HK-2 (cell line): ENCODE measurements at regions not wholly inside any gene's neighbourhood (a gene's known extent, or its start where the extent isn't known, plus 50 kb on each side); places are given as distances from the start of the nearest gene placed in this dataset.
"Not testable (repeated sequence)": the region's sequence is repeated elsewhere in the genome, so short reads cannot be mapped to it uniquely, and the experiment has no call there.

Experiments
- DNase-seq: peaks from one replicate; pipeline ENCODE4 v3.0.0-alpha.2; 2018; ENCODE audit not compliant: unreplicated experiment

GRCh38 chr7:27412164-27412563 lies 169.6 kb downstream of the EVX1 start:
- no peak for DNase-seq

DNA sequence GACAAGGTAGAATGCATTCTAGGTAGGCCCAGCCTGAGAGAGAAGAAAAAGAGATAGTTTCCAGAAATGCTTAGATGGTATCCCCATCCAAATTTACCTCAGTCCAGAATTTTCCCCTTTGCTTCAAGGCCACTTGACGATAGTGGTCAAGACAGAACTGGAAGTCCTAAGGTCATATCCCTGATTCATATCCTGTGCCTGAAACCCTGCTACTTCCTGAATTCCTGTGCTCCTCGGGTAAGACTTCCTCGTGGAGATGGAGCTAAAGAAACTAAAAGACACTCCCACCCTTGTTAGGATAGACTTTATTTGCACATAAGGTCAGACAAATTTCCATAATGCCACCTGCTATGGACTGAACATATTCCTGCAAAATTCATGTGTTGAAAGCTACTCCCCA lies 175.9 kb downstream of the EVX1 start:
- DNase-seq = no peak

DNA sequence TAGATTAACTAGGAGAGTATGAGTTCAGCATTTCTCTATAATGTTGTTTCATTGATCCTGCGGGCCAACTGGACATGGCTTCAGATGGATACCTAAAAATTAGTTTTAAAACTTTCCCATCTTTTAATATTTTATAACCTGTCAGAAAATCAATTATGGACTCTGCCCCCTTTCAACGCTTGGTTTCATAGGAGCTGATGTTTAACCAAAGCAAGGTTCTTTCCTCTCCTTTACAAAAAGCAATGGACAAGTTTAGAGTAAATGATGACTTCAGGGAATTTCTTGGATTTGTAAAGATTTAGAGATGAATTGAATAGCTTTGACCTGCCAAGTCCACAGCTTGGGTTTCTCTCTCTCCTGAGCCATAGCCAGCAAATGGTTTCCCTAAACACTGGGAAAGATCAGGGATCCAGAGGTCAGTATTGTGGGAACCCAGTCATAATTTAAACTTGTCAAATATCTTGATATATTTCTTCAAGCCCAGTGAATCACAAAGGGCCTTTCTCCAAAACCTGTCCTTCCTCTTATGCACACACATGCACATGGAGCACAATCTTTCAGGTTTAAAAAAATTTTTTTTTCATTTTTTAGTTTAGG lies 177.1 kb downstream of the EVX1 start:
- no peak for DNase-seq

GRCh38 chr7:27420702-27421101 lies 178.1 kb downstream of the EVX1 start:
- no peak for DNase-seq

DNA sequence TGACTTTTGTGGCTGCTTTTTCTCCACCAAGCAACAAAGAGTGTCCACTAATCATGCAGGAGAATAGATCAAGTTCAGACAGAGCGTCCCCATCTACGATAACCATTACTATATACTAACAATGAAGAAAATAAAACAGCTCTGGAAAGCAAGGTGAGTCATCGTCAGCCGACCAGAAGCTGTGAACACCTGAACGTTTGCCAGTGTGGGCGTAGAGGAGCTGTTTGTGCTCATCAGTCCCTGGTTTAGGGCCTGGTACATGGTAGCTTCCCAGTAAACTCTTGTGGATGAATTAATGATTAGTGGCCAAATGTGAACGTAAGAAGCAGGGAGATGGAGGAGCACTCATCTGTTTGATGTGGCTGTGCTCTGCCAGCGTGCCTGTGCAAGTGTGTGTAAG lies 180.7 kb downstream of the EVX1 start:
- DNase-seq = no peak

- DNase-seq = no peak
Measured at GRCh38 chr7:27423821-27424220, 181.2 kb downstream of the EVX1 start.

DNA sequence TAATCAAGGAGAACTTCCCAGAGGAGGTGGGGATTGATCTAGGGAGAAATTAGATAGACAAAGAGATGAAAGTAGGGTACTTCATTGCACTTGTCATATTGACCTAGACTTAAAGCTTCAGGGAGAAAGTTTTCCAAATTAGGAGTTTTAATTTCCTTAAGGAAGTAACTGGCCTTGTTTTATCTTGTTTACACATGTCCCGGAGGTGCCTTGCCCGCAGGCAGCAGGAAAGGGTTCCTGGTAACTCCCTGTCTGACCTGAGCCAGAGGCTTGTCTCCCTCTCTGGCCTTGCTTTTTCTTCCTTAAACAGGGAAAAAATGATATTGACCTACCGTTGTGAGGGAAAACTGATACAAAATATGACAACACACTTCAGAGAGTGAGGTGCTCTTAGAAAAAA lies 181.6 kb downstream of the EVX1 start:
- no peak for DNase-seq

- no peak for DNase-seq
Measured at GRCh38 chr7:27424749-27425148, 182.1 kb downstream of the EVX1 start.

DNA sequence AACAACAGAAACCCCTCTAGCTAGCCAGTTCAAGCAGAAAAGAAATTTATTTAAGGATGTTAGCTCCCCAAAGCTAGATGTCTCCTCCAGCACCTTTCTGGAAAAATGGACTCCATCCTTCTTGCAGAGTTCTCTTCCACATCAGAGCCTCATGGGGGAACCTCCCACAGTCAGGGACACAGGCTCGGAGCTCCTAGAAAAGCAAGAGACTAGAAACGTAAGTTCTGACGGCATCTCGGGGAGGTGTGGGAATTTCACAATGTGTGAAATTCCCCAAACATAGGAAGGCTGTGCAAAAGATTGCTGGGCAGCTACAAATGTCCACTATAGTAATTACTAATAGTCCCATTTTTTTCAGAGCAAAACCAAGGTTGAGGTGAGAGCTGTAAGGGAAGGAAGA lies 184.8 kb downstream of the EVX1 start:
- DNase-seq = no peak

DNA sequence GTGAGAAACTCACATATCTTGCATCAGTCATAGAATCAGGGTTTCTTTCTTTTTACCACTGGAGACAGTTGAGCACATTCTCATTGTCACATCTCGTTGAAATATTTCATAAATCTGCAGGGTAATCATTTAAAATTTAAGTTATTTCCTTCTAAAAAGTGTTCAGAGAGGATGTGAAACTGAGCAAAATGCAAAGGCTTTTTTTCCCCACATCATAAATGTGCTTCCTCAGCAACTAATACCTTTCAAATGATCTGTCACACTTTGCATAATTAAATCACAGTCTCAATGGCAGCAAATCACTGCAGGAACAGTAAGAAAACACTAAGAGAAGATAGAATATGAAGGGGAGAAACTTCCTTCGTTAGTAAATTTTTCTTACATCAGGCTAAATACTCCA lies 187.5 kb downstream of the EVX1 start:
- DNase-seq = no peak

DNA sequence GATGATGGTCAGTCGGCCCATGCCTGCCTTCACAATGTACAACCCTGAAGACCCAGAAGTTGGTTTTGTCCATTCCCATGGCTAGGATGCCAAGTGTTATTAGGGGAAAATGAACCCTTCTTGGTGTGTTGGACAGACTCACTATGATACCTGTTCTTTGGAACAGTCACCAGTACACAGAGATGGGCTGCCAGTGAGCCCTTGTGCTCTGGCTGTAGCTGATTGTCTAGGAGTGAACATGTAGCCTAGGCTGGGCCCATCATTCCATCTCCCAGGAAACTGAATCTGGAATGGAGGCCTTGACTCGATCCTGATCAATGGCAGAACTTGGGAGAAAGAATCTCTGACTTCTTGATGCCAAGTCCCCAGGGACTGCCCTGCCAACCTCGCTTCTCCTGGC lies 188.9 kb downstream of the EVX1 start:
- no peak for DNase-seq

- DNase-seq = no peak
Measured at GRCh38 chr7:27433581-27433980, 191.0 kb downstream of the EVX1 start.

- DNase-seq = no peak
Measured at GRCh38 chr7:27434756-27435400, 192.3 kb downstream of the EVX1 start.

DNA sequence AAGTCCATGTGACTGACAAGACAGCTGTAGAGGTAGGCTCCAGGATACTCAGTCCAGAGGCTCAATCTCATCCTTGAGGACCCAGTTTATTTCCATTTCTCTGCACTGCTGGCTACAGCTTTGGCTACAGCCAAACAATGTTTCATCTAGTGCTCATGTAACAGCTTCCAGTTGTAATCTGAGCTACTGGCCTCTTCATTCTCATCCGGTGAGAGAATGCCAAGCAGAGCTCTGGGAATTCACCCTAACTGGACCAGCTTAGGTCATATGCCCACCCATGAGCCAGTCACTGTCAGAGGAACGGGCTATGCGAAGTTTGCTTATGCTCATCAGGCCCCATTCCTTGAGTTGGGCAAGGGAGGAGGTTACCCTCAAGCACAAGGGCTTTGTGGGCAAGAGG lies 192.9 kb downstream of the EVX1 start:
- no peak for DNase-seq

- DNase-seq = no peak
Measured at GRCh38 chr7:27438881-27439589, 196.4 kb downstream of the EVX1 start.

GRCh38 chr7:27442455-27442854 lies 199.9 kb downstream of the EVX1 start:
- no peak for DNase-seq

DNA sequence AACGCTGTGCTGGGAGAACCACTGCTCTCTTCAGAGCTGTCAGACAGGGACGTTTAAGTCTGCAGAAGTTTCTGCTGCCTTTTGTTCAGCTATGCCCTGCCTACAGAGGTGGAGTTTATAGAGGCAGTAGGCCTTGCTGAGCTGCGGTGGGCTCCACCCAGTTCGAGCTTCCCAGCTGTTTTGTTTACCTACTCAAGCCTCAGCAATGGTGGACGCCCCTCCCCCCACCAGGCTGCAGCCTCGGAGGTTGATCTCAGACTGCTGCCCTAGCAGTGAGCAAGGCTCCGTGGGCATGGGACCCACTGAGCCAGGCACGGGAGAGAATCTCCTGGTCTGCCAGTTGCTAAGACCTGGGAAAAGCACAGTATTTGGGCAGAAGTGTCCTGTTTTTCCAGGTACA lies 206.4 kb downstream of the EVX1 start:
- not testable (repeated sequence) for DNase-seq

GRCh38 chr7:27453702-27454405 lies 208.8 kb downstream of the HIBADH start:
- no peak for DNase-seq

GRCh38 chr7:27457120-27457519 lies 205.6 kb downstream of the HIBADH start:
- not testable (repeated sequence) for DNase-seq

GRCh38 chr7:27457603-27458565 lies 204.8 kb downstream of the HIBADH start:
- DNase-seq = not testable (repeated sequence)

- no peak for DNase-seq
Measured at GRCh38 chr7:27459021-27459730, 203.5 kb downstream of the HIBADH start.
